Natural killer cell treated with Interleukin-12 subunit alpha and Interleukin-12 subunit beta and Interleukin-15 and Interleukin-18, amount 100 ng/mL, for 72 hours (primary cell): ENCODE measurements at regions not wholly inside any gene's neighbourhood (a gene's known extent, or its start where the extent isn't known, plus 50 kb on each side); places are given as distances from the start of the nearest gene placed in this dataset.

Source experiments
- ATAC-seq, 2 donors: fragments of 150-1000 bp; cut with Tn5 transposase in 1 of 2; sonication (Bioruptor Pico), chemical (Tn5 transposase) in 1 of 2; 2 replicates each; pipeline ENCODE4 v1.10.0; 2021
- DNase-seq: peaks from one replicate; pipeline ENCODE4 v3.0.0; 2022; ENCODE audit warnings: low spot score
- H3K27ac Mint-ChIP-seq, 2 donors: 1 replicate in 1 of 2; 2 replicates in 1 of 2; pipeline ENCODE4 v1.8.0; 2022; ENCODE audit warnings: mixed read lengths in 2 of 2, mild to moderate bottlenecking in 1 of 2, moderate library complexity in 1 of 2
- H3K27me3 Mint-ChIP-seq, 2 donors: 1 replicate in 1 of 2; 2 replicates in 1 of 2; pipeline ENCODE4 v1.8.0; 2022; ENCODE audit warnings: mixed read lengths in 2 of 2
- H3K36me3 Mint-ChIP-seq: one replicate; pipeline ENCODE4 v1.8.0; 2022; ENCODE audit warnings: mixed read lengths
- H3K4me1 Mint-ChIP-seq, 2 donors: 1 replicate in 1 of 2; 2 replicates in 1 of 2; pipeline ENCODE4 v1.8.0; 2022; ENCODE audit warnings: low read depth in 2 of 2, mixed read lengths in 2 of 2, mild to moderate bottlenecking in 1 of 2
- H3K4me3 Mint-ChIP-seq: one replicate; pipeline ENCODE4 v1.8.0; 2022; ENCODE audit warnings: mixed read lengths
- H3K9me3 Mint-ChIP-seq: 2 replicates; pipeline ENCODE4 v1.8.0; 2022; ENCODE audit warnings: mixed read lengths

GRCh38 chr14:30153717-30154116 lies 226.1 kb upstream of the PRKD1 start:
- no peak overlapping the region for H3K4me3 Mint-ChIP-seq
- no peaks in the 10 kb centered on the region for H3K4me1 Mint-ChIP-seq
- ATAC-seq (no peak), DNase-seq (no peak)
- no peaks in the 10 kb centered on the region for H3K27me3 Mint-ChIP-seq
- H3K9me3 Mint-ChIP-seq = peaks cover 3% of the 10 kb centered on the region
- no peaks in the 10 kb centered on the region for H3K36me3 Mint-ChIP-seq
- H3K27ac Mint-ChIP-seq = no peak overlapping the region

- ATAC-seq (no peak), DNase-seq (no peak)
- peaks cover 3% of the 10 kb centered on the region for H3K9me3 Mint-ChIP-seq
- no peak overlapping the region for H3K4me3 Mint-ChIP-seq
- no peaks in the 10 kb centered on the region for H3K36me3 Mint-ChIP-seq
- H3K27ac Mint-ChIP-seq = no peak overlapping the region
- no peaks in the 10 kb centered on the region for H3K4me1 Mint-ChIP-seq
- H3K27me3 Mint-ChIP-seq = no peaks in the 10 kb centered on the region
These were observed 228.9 kb upstream of the PRKD1 start for GRCh38 chr14:30156571-30156970.

- ATAC-seq (no peak), DNase-seq (no peak)
- Mint-ChIP-seq H3K27ac (no peak overlapping the region), H3K4me1 (no peaks in the 10 kb centered on the region), H3K36me3 (no peaks in the 10 kb centered on the region), H3K4me3 (no peak overlapping the region), H3K27me3 (no peaks in the 10 kb centered on the region), H3K9me3 (peaks cover 6% of the 10 kb centered on the region)
These were observed 230.7 kb upstream of the PRKD1 start for GRCh38 chr14:30158299-30158698.

GRCh38 chr14:30159374-30159773 lies 231.7 kb upstream of the PRKD1 start:
- Mint-ChIP-seq H3K27ac (no peak overlapping the region), H3K4me3 (no peak overlapping the region), H3K27me3 (no peaks in the 10 kb centered on the region), H3K4me1 (no peaks in the 10 kb centered on the region), H3K36me3 (no peaks in the 10 kb centered on the region), H3K9me3 (peaks cover 8% of the 10 kb centered on the region)
- DNase-seq = no peak
- ATAC-seq = no peak

- peaks cover 8% of the 10 kb centered on the region for H3K9me3 Mint-ChIP-seq
- DNase-seq = no peak
- no peak overlapping the region for H3K27ac Mint-ChIP-seq
- no peak for ATAC-seq
- no peaks in the 10 kb centered on the region for H3K36me3 Mint-ChIP-seq
- no peaks in the 10 kb centered on the region for H3K4me1 Mint-ChIP-seq
- no peaks in the 10 kb centered on the region for H3K27me3 Mint-ChIP-seq
- no peak overlapping the region for H3K4me3 Mint-ChIP-seq
These were observed 233.0 kb upstream of the PRKD1 start for GRCh38 chr14:30160608-30161007.

GRCh38 chr14:30162066-30162465 lies 234.4 kb upstream of the PRKD1 start:
- Mint-ChIP-seq H3K4me1 (no peaks in the 10 kb centered on the region), H3K36me3 (no peaks in the 10 kb centered on the region), H3K4me3 (no peak overlapping the region), H3K9me3 (peaks cover 6% of the 10 kb centered on the region), H3K27me3 (no peaks in the 10 kb centered on the region), H3K27ac (no peak overlapping the region)
- ATAC-seq (no peak), DNase-seq (no peak)

GRCh38 chr14:30165255-30165654 lies 237.6 kb upstream of the PRKD1 start:
- Mint-ChIP-seq H3K27me3 (no peaks in the 10 kb centered on the region), H3K27ac (no peak overlapping the region), H3K4me1 (no peaks in the 10 kb centered on the region), H3K9me3 (peaks cover 17% of the 10 kb centered on the region), H3K36me3 (no peaks in the 10 kb centered on the region), H3K4me3 (no peak overlapping the region)
- DNase-seq = no peak
- no peak for ATAC-seq

GRCh38 chr14:30177781-30178180 lies 250.1 kb upstream of the PRKD1 start:
- DNase-seq (no peak), ATAC-seq (no peak)
- H3K27me3 Mint-ChIP-seq = no peaks in the 10 kb centered on the region
- H3K4me3 Mint-ChIP-seq = no peak overlapping the region
- no peaks in the 10 kb centered on the region for H3K36me3 Mint-ChIP-seq
- H3K27ac Mint-ChIP-seq = no peak overlapping the region
- no peaks in the 10 kb centered on the region for H3K4me1 Mint-ChIP-seq
- peaks cover 7% of the 10 kb centered on the region for H3K9me3 Mint-ChIP-seq

GRCh38 chr14:30179381-30180130 lies 251.9 kb upstream of the PRKD1 start:
- Mint-ChIP-seq H3K9me3 (peaks cover 7% of the 10 kb centered on the region), H3K4me3 (no peak overlapping the region), H3K4me1 (no peaks in the 10 kb centered on the region), H3K36me3 (no peaks in the 10 kb centered on the region), H3K27me3 (no peaks in the 10 kb centered on the region), H3K27ac (no peak overlapping the region)
- ATAC-seq = no peak
- DNase-seq = no peak

- peaks cover 7% of the 10 kb centered on the region for H3K9me3 Mint-ChIP-seq
- no peak overlapping the region for H3K27ac Mint-ChIP-seq
- no peaks in the 10 kb centered on the region for H3K4me1 Mint-ChIP-seq
- no peaks in the 10 kb centered on the region for H3K27me3 Mint-ChIP-seq
- H3K4me3 Mint-ChIP-seq = no peak overlapping the region
- H3K36me3 Mint-ChIP-seq = no peaks in the 10 kb centered on the region
- DNase-seq (no peak), ATAC-seq (no peak)
These were observed 252.6 kb upstream of the PRKD1 start for GRCh38 chr14:30180219-30180618.

GRCh38 chr14:30185832-30186231 lies 258.2 kb upstream of the PRKD1 start:
- H3K4me3 Mint-ChIP-seq = no peak overlapping the region
- H3K9me3 Mint-ChIP-seq = peaks cover 11% of the 10 kb centered on the region
- no peaks in the 10 kb centered on the region for H3K27me3 Mint-ChIP-seq
- DNase-seq (no peak), ATAC-seq (no peak)
- H3K27ac Mint-ChIP-seq = no peak overlapping the region
- H3K4me1 Mint-ChIP-seq = no peaks in the 10 kb centered on the region
- no peaks in the 10 kb centered on the region for H3K36me3 Mint-ChIP-seq

GRCh38 chr14:30191639-30192279 lies 264.1 kb upstream of the PRKD1 start:
- Mint-ChIP-seq H3K36me3 (no peaks in the 10 kb centered on the region), H3K4me1 (no peaks in the 10 kb centered on the region), H3K9me3 (peaks cover 14% of the 10 kb centered on the region), H3K27ac (no peak overlapping the region), H3K27me3 (no peaks in the 10 kb centered on the region), H3K4me3 (no peak overlapping the region)
- DNase-seq = no peak
- no peak for ATAC-seq

- H3K36me3 Mint-ChIP-seq = no peaks in the 10 kb centered on the region
- H3K4me1 Mint-ChIP-seq = no peaks in the 10 kb centered on the region
- no peak overlapping the region for H3K27ac Mint-ChIP-seq
- ATAC-seq (no peak), DNase-seq (no peak)
- H3K27me3 Mint-ChIP-seq = no peaks in the 10 kb centered on the region
- no peak overlapping the region for H3K4me3 Mint-ChIP-seq
- peaks cover 14% of the 10 kb centered on the region for H3K9me3 Mint-ChIP-seq
These were observed 265.5 kb upstream of the PRKD1 start for GRCh38 chr14:30193101-30193500.

- H3K27me3 Mint-ChIP-seq = no peaks in the 10 kb centered on the region
These were observed 266.3 kb upstream of the PRKD1 start for GRCh38 chr14:30193845-30194501.

More at GRCh38 chr14:30193845-30194501, 266.3 kb upstream of the PRKD1 start:
- Mint-ChIP-seq H3K9me3 (peaks cover 14% of the 10 kb centered on the region), H3K4me1 (no peaks in the 10 kb centered on the region), H3K4me3 (no peak overlapping the region), H3K36me3 (no peaks in the 10 kb centered on the region), H3K27ac (no peak overlapping the region)
- ATAC-seq (no peak), DNase-seq (no peak)
